ENCODE measurements at regions not wholly inside any gene's neighbourhood (a gene's known extent, or its start where the extent isn't known, plus 50 kb on each side); places are given as distances from the start of the nearest gene placed in this dataset.

- no peak for TF ChIP-seq CTCF (IDR thresholded peaks at IDR 0.05)
- no peak for TF ChIP-seq TCF7L2 (IDR thresholded peaks at IDR 0.05; ENCODE audit: low read depth, low read length)
- TF ChIP-seq REST (IDR thresholded peaks at IDR 0.05; ENCODE audit: insufficient read depth in 1 of 2, low read depth in 2 of 2, low read length in 1 of 2), result no peak
- TF ChIP-seq POLR2AphosphoS5 (IDR thresholded peaks at IDR 0.05; ENCODE audit: low read depth, low read length), result no peak
- no peak for TF ChIP-seq SIN3A (IDR thresholded peaks at IDR 0.05; ENCODE audit: borderline replicate concordance, insufficient read depth, low read depth, low read length)
Measured at GRCh38 chr6:109271622-109272021, 110.6 kb downstream of the CD164 start.
